Neural crest cell (in vitro differentiated cells): ENCODE measurements at regions not wholly inside any gene's neighbourhood (a gene's known extent, or its start where the extent isn't known, plus 50 kb on each side); places are given as distances from the start of the nearest gene placed in this dataset.
A peak's percentile ranks its signal among the peaks of the same experiment; 100 is the strongest.

ENCODE experiments used
- DNase-seq: peaks from one replicate; pipeline ENCODE4 v3.0.0; 2021; ENCODE audit warnings: low read depth, mixed read lengths, low spot score
- H3K27ac Mint-ChIP-seq: one replicate; pipeline ENCODE4 v1.8.0; 2021; ENCODE audit warnings: mild to moderate bottlenecking, mixed read lengths; ENCODE audit not compliant: unreplicated experiment
- H3K27me3 Mint-ChIP-seq: 2 replicates; pipeline ENCODE4 v1.8.0; 2021; ENCODE audit warnings: low read depth, mild to moderate bottlenecking, mixed read lengths
- H3K36me3 Mint-ChIP-seq: 2 replicates; pipeline ENCODE4 v1.8.0; 2021; ENCODE audit warnings: low read depth, mild to moderate bottlenecking, mixed read lengths
- H3K4me1 Mint-ChIP-seq: 2 replicates; pipeline ENCODE4 v1.8.0; 2021; ENCODE audit warnings: mixed read lengths
- H3K4me3 Mint-ChIP-seq: one replicate; pipeline ENCODE4 v1.8.0; 2021; ENCODE audit warnings: mild to moderate bottlenecking, mixed read lengths
- H3K9me3 Mint-ChIP-seq: 2 replicates; pipeline ENCODE4 v1.8.0; 2021; ENCODE audit warnings: mixed read lengths
- CTCF ChIP-seq: fragments of 200-600 bp; sonication (generic); conservative IDR thresholded peaks from 2 replicates; pipeline ENCODE4 v1.5.0; 2021; ENCODE audit warnings: antibody characterized with exemption, mild to moderate bottlenecking

GRCh38 chr1:4424254-4424653 lies 230.2 kb upstream of the AJAP1 start:
- Mint-ChIP-seq H3K9me3 (peaks cover 2% of the 10 kb centered on the region), H3K36me3 (peaks cover 3% of the 10 kb centered on the region), H3K4me3 (no peak overlapping the region), H3K27me3 (no peaks in the 10 kb centered on the region), H3K27ac (no peak overlapping the region), H3K4me1 (peaks cover 25% of the 10 kb centered on the region)
- no peak for DNase-seq
- TF ChIP-seq CTCF = no peak

DNA sequence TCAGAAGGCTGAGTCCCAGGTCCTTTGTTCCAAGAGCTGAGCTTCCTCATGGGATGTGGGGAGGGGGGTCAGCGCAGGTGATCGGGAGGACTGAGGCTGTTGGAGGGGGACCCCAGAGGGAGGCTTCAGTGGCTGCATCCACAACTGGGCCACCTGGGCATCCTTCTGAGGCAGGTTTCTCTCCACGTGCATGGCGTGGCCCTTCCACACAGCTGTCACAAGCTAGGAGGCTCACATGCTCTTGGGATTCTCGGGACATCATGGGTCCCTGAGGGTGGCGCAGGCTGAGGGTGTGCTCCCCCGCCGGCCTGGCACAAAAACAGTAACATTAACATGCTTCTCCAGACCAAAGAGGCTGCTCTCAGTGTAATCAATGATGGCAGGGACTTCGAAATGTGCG lies 229.6 kb upstream of the AJAP1 start:
- Mint-ChIP-seq H3K4me1 (peaks cover 25% of the 10 kb centered on the region), H3K27me3 (no peaks in the 10 kb centered on the region), H3K27ac (no peak overlapping the region), H3K4me3 (no peak overlapping the region), H3K9me3 (no peaks in the 10 kb centered on the region), H3K36me3 (no peaks in the 10 kb centered on the region)
- no peak for DNase-seq
- no peak for TF ChIP-seq CTCF

- no peak overlapping the region for H3K4me3 Mint-ChIP-seq
- no peak for TF ChIP-seq CTCF
- H3K36me3 Mint-ChIP-seq = no peaks in the 10 kb centered on the region
- H3K27ac Mint-ChIP-seq = no peak overlapping the region
- H3K9me3 Mint-ChIP-seq = no peaks in the 10 kb centered on the region
- H3K27me3 Mint-ChIP-seq = no peaks in the 10 kb centered on the region
- peaks cover 25% of the 10 kb centered on the region for H3K4me1 Mint-ChIP-seq
- DNase-seq = peak; percentile 14
Measured at GRCh38 chr1:4425892-4426291, 228.5 kb upstream of the AJAP1 start.

DNA sequence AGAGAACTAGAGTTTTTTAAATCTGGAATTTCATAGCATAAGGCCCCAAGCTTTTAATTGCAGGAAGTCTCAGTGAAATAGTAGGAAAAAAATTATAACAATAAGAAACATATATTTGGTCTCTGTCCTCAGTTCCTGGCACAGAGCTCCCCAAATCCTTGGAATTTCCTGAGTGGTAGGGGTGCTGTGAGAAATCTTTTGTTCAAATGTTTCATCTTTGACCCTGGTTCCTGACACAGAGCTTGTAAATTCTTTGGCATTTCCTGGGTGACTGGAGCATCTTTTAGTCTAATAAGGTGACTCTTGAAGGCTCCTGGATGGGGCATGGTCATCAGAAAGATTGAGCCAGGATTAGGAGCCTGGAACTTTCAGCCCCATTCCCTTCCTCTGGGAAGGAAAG lies 225.7 kb upstream of the AJAP1 start:
- no peak for DNase-seq
- Mint-ChIP-seq H3K9me3 (no peaks in the 10 kb centered on the region), H3K4me3 (no peak overlapping the region), H3K27ac (no peak overlapping the region), H3K4me1 (peaks cover 6% of the 10 kb centered on the region), H3K36me3 (no peaks in the 10 kb centered on the region), H3K27me3 (no peaks in the 10 kb centered on the region)
- no peak for TF ChIP-seq CTCF

DNA sequence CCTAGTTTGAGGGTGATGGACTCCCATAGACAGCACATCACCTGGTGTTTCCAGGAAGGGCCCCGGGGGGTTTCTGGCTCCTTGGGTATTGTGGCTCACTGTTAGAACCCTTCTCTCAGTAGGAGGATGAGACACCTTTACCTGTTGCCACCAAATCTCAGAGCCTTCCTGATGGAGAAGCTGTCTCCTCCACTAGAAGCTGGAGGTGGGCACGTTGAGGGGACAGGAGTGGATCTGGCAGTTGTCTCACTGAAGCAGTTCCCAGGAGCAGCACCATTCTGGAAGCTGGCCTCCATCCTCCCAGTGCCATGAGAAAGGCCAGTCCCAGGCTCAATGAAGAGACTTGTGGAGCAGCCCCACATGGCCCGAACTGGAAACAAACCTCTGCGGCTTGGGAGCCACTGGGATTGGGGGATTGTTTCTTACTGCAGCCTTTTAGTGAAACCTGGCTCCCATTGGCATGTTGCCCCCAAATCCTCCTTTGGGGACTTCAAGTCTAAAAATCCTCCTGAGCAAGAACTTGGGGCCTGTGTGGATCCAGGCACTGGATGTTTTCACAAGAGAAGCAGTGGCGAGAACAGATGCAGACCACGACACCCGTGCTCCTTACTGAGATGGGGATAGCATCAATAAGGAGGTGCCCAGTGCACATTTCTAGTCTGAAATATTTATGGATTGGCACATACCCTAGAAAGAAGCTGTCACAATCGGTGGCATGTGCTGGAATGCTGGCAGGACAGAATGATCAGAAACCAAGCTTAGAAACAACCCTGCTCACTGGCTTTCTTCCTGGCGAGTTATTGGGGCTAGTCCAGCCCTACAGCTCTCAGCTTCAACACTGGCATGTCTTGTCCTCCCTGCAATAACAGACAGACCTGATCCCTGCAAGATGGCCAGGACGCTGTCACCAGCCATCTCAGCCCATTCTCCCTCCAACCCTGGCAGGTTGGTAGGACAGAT lies 223.7 kb upstream of the AJAP1 start:
- no peaks in the 10 kb centered on the region for H3K36me3 Mint-ChIP-seq
- no peaks in the 10 kb centered on the region for H3K9me3 Mint-ChIP-seq
- no peak for DNase-seq
- no peaks in the 10 kb centered on the region for H3K27me3 Mint-ChIP-seq
- TF ChIP-seq CTCF = no peak
- H3K27ac Mint-ChIP-seq = no peak overlapping the region
- H3K4me1 Mint-ChIP-seq = peaks cover 6% of the 10 kb centered on the region
- H3K4me3 Mint-ChIP-seq = no peak overlapping the region
